Hepatocyte (in vitro differentiated cells): ENCODE measurements at regions not wholly inside any gene's neighbourhood (a gene's known extent, or its start where the extent isn't known, plus 50 kb on each side); places are given as distances from the start of the nearest gene placed in this dataset.

Experiments used
- EZH2 ChIP-seq: fragments of 200-600 bp; sonication (generic); IDR thresholded peaks from 2 replicates; pipeline ENCODE4 v1.6.1; 2016; ENCODE audit warnings: antibody characterized with exemption, mild to moderate bottlenecking, borderline replicate concordance
- EZH2phosphoT487 ChIP-seq: fragments of 200-600 bp; sonication (generic); IDR thresholded peaks from one replicate; pipeline ENCODE4 v1.6.1; 2018; ENCODE audit warnings: antibody characterized with exemption, mild to moderate bottlenecking, low read depth, moderate library complexity; ENCODE audit not compliant: unreplicated experiment, severe bottlenecking
- TF ChIP-seq, protein P1 (sequence below): fragments of 200-600 bp; sonication (generic); IDR thresholded peaks from 2 replicates; pipeline ENCODE4 v1.5.1; 2016; ENCODE audit warnings: antibody characterized with exemption, mild to moderate bottlenecking; ENCODE audit not compliant: poor library complexity

DNA sequence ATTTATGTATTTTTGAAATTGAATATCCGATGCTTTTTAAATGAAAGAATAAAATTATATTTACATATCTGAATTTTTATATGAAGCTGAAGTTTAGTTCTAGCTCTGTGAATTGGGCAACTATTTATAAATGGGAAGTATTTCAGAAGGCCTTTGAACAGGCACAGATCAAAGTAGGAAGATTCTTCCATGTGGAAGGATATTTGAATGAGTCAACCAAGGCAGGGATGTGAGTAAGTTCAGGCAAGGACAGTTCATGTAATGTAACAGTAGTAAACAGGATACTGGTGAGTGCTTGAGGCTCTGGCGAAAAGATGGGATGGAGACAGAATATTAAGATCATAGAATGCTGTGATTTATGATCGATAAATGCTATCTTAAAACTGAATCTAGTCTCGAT lies 417.8 kb upstream of the CCDC179 start:
- TF ChIP-seq, protein P1, sequence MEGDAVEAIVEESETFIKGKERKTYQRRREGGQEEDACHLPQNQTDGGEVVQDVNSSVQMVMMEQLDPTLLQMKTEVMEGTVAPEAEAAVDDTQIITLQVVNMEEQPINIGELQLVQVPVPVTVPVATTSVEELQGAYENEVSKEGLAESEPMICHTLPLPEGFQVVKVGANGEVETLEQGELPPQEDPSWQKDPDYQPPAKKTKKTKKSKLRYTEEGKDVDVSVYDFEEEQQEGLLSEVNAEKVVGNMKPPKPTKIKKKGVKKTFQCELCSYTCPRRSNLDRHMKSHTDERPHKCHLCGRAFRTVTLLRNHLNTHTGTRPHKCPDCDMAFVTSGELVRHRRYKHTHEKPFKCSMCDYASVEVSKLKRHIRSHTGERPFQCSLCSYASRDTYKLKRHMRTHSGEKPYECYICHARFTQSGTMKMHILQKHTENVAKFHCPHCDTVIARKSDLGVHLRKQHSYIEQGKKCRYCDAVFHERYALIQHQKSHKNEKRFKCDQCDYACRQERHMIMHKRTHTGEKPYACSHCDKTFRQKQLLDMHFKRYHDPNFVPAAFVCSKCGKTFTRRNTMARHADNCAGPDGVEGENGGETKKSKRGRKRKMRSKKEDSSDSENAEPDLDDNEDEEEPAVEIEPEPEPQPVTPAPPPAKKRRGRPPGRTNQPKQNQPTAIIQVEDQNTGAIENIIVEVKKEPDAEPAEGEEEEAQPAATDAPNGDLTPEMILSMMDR = no peak
- TF ChIP-seq EZH2 = no peak
- no peak for TF ChIP-seq EZH2phosphoT487
